ENCODE measurements at regions not wholly inside any gene's neighbourhood (a gene's known extent, or its start where the extent isn't known, plus 50 kb on each side); places are given as distances from the start of the nearest gene placed in this dataset.

DNA sequence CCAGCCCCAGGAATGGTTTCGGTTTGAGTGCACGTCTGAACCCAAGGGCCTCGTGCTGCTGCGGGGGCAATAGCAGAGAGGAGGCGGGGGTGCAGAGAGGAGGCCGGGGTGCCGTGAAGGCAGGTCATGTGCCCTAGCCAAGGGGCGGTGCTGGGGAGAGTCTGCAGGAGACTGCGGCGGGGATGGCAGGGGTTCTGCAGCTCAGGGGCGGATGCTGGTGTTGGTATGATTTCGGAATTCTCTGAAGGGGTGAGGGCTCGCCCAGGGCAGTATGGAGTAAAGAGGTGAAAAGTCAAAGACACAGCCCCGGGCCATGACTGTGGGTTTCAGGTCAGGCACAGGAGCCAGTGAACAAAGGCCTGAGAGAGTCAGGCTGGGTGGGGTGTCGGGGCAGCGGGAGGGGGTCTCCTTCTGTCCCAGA lies 186.5 kb upstream of the HDAC4 start:
- TF ChIP-seq, protein P1, sequence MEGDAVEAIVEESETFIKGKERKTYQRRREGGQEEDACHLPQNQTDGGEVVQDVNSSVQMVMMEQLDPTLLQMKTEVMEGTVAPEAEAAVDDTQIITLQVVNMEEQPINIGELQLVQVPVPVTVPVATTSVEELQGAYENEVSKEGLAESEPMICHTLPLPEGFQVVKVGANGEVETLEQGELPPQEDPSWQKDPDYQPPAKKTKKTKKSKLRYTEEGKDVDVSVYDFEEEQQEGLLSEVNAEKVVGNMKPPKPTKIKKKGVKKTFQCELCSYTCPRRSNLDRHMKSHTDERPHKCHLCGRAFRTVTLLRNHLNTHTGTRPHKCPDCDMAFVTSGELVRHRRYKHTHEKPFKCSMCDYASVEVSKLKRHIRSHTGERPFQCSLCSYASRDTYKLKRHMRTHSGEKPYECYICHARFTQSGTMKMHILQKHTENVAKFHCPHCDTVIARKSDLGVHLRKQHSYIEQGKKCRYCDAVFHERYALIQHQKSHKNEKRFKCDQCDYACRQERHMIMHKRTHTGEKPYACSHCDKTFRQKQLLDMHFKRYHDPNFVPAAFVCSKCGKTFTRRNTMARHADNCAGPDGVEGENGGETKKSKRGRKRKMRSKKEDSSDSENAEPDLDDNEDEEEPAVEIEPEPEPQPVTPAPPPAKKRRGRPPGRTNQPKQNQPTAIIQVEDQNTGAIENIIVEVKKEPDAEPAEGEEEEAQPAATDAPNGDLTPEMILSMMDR (IDR thresholded peaks at IDR 0.05) = no peak
- ATAC-seq (ENCODE audit: poor library complexity) = no peak
- DNase-seq = no peak
- Histone ChIP-seq H3K4me3 (ENCODE audit: low read length) (no peak overlapping the region), H3K4me1 (ENCODE audit: insufficient read depth, low read length) (peaks cover 3% of the 10 kb centered on the region), H3K36me3 (ENCODE audit: insufficient read depth, low read length) (no peaks in the 10 kb centered on the region), H3K9me3 (ENCODE audit: control insufficient read depth in 1 of 2, insufficient read depth in 1 of 2, low read length in 2 of 2) (peaks cover 0 to 11% of the 10 kb centered on the region in 2 experiments), H3K27me3 (ENCODE audit: control insufficient read depth in 1 of 2, insufficient read depth in 2 of 2, low read length in 2 of 2) (no peaks in the 10 kb centered on the region), H3K27ac (ENCODE audit: low read depth in 1 of 2, low read length in 2 of 2) (no peak overlapping the region)
- no peaks in the 10 kb centered on the region for H3K9me3 Mint-ChIP-seq
- no peak overlapping the region for H3K27ac Mint-ChIP-seq
- H3K4me3 Mint-ChIP-seq = no peak overlapping the region
- ChIA-PET POLR2A (no interaction called here), CTCF (no interaction called here)
- intact Hi-C loops (cut with DNase I, micrococcal nuclease) = no loop called here
- H3K27me3 Mint-ChIP-seq = no peaks in the 10 kb centered on the region
- no peaks in the 10 kb centered on the region for H3K4me1 Mint-ChIP-seq (ENCODE audit: low read depth)
- no peaks in the 10 kb centered on the region for H3K36me3 Mint-ChIP-seq (ENCODE audit: low read depth)

DNA sequence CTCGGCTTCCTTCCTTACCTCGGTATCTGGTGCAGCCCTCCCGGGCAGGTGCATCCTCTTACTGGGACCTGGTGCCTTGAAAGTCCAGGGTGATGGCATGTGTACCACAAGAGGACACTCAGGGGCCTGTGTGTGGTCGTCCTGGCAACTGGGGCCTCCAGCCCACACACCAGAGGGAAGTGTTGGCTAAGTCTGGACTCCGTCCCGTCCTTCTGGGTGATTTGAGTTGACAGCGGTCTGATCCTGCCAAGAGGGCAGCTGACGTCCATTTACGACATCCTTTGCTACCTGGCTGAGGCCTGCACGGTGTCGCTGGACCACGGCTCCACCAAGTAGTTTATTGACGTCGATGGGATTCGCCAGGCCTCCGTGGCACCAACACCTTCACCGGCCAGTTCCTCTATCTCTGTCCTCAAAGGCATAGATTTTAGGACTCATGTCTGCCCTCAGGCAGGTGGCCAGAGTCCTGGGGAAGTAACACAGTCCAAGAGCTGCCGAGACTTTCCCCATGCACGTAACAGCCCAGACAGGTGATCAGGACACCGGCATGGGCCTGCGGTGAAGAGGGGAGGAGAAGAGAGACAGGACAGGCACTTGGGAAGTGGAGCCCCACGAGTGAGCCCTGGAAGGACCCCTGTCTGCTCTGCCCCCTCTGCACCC lies 186.0 kb upstream of the HDAC4 start:
- TF ChIP-seq, protein P1 (IDR thresholded peaks at IDR 0.05) = no peak
- Histone ChIP-seq H3K27ac (ENCODE audit: low read depth in 1 of 2, low read length in 2 of 2) (no peak overlapping the region), H3K27me3 (ENCODE audit: control insufficient read depth in 1 of 2, insufficient read depth in 2 of 2, low read length in 2 of 2) (no peaks in the 10 kb centered on the region), H3K4me3 (ENCODE audit: low read length) (no peak overlapping the region), H3K36me3 (ENCODE audit: insufficient read depth, low read length) (no peaks in the 10 kb centered on the region), H3K9me3 (ENCODE audit: control insufficient read depth in 1 of 2, insufficient read depth in 1 of 2, low read length in 2 of 2) (peaks cover 0 to 5% of the 10 kb centered on the region in 2 experiments), H3K4me1 (ENCODE audit: insufficient read depth, low read length) (peaks cover 3% of the 10 kb centered on the region)
- Mint-ChIP-seq H3K4me3 (no peak overlapping the region), H3K27ac (no peak overlapping the region), H3K27me3 (no peaks in the 10 kb centered on the region), H3K36me3 (ENCODE audit: low read depth) (no peaks in the 10 kb centered on the region), H3K9me3 (no peaks in the 10 kb centered on the region), H3K4me1 (ENCODE audit: low read depth) (no peaks in the 10 kb centered on the region)
- ATAC-seq (ENCODE audit: poor library complexity) (no peak), DNase-seq (no peak)
- POLR2A ChIA-PET = no interaction called here
- intact Hi-C loops (cut with DNase I, micrococcal nuclease) = no loop called here
- CTCF ChIA-PET = no interaction called here

DNA sequence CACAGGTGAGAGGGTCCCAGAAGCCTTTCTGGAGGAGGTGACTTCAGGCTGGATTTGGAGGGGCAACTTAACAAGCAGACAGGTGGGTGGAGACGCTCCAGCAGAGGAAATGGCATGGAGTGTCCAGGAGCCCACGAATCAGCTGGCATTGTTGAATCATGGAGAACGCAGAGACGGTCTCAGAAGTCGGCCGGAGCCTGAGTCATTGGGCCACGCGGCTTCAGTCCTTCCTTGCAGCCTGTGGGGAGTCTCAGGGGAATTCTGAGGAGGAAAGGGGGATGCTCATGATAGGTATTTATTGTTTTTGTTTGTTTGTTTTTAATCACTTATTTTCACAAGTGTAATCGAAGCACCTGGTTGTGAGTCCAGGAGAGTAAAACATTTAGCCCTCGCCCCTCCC lies 184.6 kb upstream of the HDAC4 start:
- Histone ChIP-seq H3K27me3 (ENCODE audit: control insufficient read depth in 1 of 2, insufficient read depth in 2 of 2, low read length in 2 of 2) (no peaks in the 10 kb centered on the region), H3K27ac (ENCODE audit: low read depth in 1 of 2, low read length in 2 of 2) (no peak overlapping the region), H3K9me3 (ENCODE audit: control insufficient read depth in 1 of 2, insufficient read depth in 1 of 2, low read length in 2 of 2) (no peaks in the 10 kb centered on the region), H3K4me3 (ENCODE audit: low read length) (no peak overlapping the region), H3K36me3 (ENCODE audit: insufficient read depth, low read length) (no peaks in the 10 kb centered on the region), H3K4me1 (ENCODE audit: insufficient read depth, low read length) (peaks cover 3% of the 10 kb centered on the region)
- no peaks in the 10 kb centered on the region for H3K9me3 Mint-ChIP-seq
- no peak overlapping the region for H3K4me3 Mint-ChIP-seq
- ChIA-PET CTCF (no interaction called here), POLR2A (no interaction called here)
- ATAC-seq (ENCODE audit: poor library complexity) = no peak
- H3K27me3 Mint-ChIP-seq = no peaks in the 10 kb centered on the region
- TF ChIP-seq, protein P1 (IDR thresholded peaks at IDR 0.05) = no peak
- no peaks in the 10 kb centered on the region for H3K36me3 Mint-ChIP-seq (ENCODE audit: low read depth)
- intact Hi-C loops (cut with DNase I, micrococcal nuclease) = no loop called here
- no peak overlapping the region for H3K27ac Mint-ChIP-seq
- H3K4me1 Mint-ChIP-seq (ENCODE audit: low read depth) = no peaks in the 10 kb centered on the region
- DNase-seq = peak in 1 of 14 experiments; percentile 5
